HPDE6-E6E7 (cell line): ENCODE measurements at regions not wholly inside any gene's neighbourhood (a gene's known extent, or its start where the extent isn't known, plus 50 kb on each side); places are given as distances from the start of the nearest gene placed in this dataset.

Experiments used
- DNase-seq: peaks from one replicate; pipeline ENCODE4 v3.0.0; 2011; ENCODE audit warnings: missing footprints; ENCODE audit errors: extremely low spot score

GRCh38 chr2:129860088-129860487 is 119.4 kb upstream of the RAB6C start:
- DNase-seq = no peak

- no peak for DNase-seq
Observed at GRCh38 chr2:129861666-129862288, 117.7 kb upstream of the RAB6C start.

GRCh38 chr2:129862668-129863067 is 116.8 kb upstream of the RAB6C start:
- DNase-seq = no peak

GRCh38 chr2:129863350-129863749 is 116.1 kb upstream of the RAB6C start:
- no peak for DNase-seq

GRCh38 chr2:129864719-129865118 is 114.7 kb upstream of the RAB6C start:
- no peak for DNase-seq

GRCh38 chr2:129865976-129866375 is 113.5 kb upstream of the RAB6C start:
- DNase-seq = no peak

- DNase-seq = no peak
Observed at GRCh38 chr2:129866391-129866790, 113.1 kb upstream of the RAB6C start.

- no peak for DNase-seq
Observed at GRCh38 chr2:129868151-129868550, 111.3 kb upstream of the RAB6C start.

GRCh38 chr2:129870685-129871241 is 108.7 kb upstream of the RAB6C start:
- DNase-seq = no peak

GRCh38 chr2:129872446-129872845 is 107.0 kb upstream of the RAB6C start:
- no peak for DNase-seq

GRCh38 chr2:129876541-129876940 is 102.9 kb upstream of the RAB6C start:
- DNase-seq = no peak

GRCh38 chr2:129877289-129877741 is 102.2 kb upstream of the RAB6C start:
- DNase-seq = no peak

- no peak for DNase-seq
Observed at GRCh38 chr2:129877795-129878775, 101.4 kb upstream of the RAB6C start.

GRCh38 chr2:129879614-129880180 is 99.8 kb upstream of the RAB6C start:
- no peak for DNase-seq

- DNase-seq = no peak
Observed at GRCh38 chr2:129880309-129880708, 99.2 kb upstream of the RAB6C start.

- DNase-seq = no peak
Observed at GRCh38 chr2:129880971-129881370, 98.5 kb upstream of the RAB6C start.

GRCh38 chr2:129881786-129882396 is 97.6 kb upstream of the RAB6C start:
- DNase-seq = no peak

GRCh38 chr2:129882476-129882875 is 97.0 kb upstream of the RAB6C start:
- DNase-seq = no peak

GRCh38 chr2:129883121-129883520 is 96.3 kb upstream of the RAB6C start:
- DNase-seq = no peak

- no peak for DNase-seq
Observed at GRCh38 chr2:129884221-129884786, 95.2 kb upstream of the RAB6C start.

GRCh38 chr2:129885735-129886134 is 93.7 kb upstream of the RAB6C start:
- no peak for DNase-seq
